ENCODE measurements at regions not wholly inside any gene's neighbourhood (a gene's known extent, or its start where the extent isn't known, plus 50 kb on each side); places are given as distances from the start of the nearest gene placed in this dataset.

DNA sequence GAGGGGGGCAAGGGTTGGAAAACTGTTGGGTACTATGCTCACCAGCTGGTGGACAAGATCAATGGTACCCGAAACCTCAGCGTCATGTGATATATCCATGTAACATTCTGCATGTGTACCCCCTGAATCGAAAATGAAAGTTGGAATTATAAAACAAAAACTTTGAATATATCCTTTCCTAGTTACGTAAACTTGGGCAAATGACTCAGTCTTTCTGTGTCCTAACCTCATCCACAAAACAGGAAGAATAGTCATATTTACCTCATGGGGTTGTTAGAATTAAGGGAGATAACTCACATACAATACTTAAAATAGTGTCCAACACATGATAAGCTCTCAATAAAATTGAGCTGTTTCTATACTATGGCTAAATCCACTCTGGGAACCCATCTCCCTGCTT, 620.1 kb upstream of the KIRREL3 start (continued):
- TF ChIP-seq, protein P1, sequence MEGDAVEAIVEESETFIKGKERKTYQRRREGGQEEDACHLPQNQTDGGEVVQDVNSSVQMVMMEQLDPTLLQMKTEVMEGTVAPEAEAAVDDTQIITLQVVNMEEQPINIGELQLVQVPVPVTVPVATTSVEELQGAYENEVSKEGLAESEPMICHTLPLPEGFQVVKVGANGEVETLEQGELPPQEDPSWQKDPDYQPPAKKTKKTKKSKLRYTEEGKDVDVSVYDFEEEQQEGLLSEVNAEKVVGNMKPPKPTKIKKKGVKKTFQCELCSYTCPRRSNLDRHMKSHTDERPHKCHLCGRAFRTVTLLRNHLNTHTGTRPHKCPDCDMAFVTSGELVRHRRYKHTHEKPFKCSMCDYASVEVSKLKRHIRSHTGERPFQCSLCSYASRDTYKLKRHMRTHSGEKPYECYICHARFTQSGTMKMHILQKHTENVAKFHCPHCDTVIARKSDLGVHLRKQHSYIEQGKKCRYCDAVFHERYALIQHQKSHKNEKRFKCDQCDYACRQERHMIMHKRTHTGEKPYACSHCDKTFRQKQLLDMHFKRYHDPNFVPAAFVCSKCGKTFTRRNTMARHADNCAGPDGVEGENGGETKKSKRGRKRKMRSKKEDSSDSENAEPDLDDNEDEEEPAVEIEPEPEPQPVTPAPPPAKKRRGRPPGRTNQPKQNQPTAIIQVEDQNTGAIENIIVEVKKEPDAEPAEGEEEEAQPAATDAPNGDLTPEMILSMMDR (conservative IDR thresholded peaks at IDR 0.05; ENCODE audit: low read depth in 2 of 2) = no peak
- TF ChIP-seq POLR2AphosphoS5 (IDR thresholded peaks at IDR 0.05; ENCODE audit: low read depth) (no peak), EZH2phosphoT487 (IDR thresholded peaks at IDR 0.05; ENCODE audit: unreplicated experiment) (no peak), EZH2 (IDR thresholded peaks at IDR 0.05; ENCODE audit: low read depth, unreplicated experiment) (no peak), STAT1 (IDR thresholded peaks at IDR 0.05; ENCODE audit: unreplicated experiment) (no peak), CREB1 (CRISPR knock-in tag; IDR thresholded peaks at IDR 0.05; ENCODE audit: low read depth) (no peak), ZNF331 (CRISPR knock-in tag; IDR thresholded peaks at IDR 0.05; ENCODE audit: low read depth) (no peak), ZNF114 (CRISPR knock-in tag; IDR thresholded peaks at IDR 0.05) (no peak), JUNB (IDR thresholded peaks at IDR 0.05; ENCODE audit: unreplicated experiment) (no peak)
- TF ChIP-seq, protein P2, sequence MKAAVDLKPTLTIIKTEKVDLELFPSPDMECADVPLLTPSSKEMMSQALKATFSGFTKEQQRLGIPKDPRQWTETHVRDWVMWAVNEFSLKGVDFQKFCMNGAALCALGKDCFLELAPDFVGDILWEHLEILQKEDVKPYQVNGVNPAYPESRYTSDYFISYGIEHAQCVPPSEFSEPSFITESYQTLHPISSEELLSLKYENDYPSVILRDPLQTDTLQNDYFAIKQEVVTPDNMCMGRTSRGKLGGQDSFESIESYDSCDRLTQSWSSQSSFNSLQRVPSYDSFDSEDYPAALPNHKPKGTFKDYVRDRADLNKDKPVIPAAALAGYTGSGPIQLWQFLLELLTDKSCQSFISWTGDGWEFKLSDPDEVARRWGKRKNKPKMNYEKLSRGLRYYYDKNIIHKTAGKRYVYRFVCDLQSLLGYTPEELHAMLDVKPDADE (IDR thresholded peaks at IDR 0.05) = no peak
- TF ChIP-seq, protein P3, sequence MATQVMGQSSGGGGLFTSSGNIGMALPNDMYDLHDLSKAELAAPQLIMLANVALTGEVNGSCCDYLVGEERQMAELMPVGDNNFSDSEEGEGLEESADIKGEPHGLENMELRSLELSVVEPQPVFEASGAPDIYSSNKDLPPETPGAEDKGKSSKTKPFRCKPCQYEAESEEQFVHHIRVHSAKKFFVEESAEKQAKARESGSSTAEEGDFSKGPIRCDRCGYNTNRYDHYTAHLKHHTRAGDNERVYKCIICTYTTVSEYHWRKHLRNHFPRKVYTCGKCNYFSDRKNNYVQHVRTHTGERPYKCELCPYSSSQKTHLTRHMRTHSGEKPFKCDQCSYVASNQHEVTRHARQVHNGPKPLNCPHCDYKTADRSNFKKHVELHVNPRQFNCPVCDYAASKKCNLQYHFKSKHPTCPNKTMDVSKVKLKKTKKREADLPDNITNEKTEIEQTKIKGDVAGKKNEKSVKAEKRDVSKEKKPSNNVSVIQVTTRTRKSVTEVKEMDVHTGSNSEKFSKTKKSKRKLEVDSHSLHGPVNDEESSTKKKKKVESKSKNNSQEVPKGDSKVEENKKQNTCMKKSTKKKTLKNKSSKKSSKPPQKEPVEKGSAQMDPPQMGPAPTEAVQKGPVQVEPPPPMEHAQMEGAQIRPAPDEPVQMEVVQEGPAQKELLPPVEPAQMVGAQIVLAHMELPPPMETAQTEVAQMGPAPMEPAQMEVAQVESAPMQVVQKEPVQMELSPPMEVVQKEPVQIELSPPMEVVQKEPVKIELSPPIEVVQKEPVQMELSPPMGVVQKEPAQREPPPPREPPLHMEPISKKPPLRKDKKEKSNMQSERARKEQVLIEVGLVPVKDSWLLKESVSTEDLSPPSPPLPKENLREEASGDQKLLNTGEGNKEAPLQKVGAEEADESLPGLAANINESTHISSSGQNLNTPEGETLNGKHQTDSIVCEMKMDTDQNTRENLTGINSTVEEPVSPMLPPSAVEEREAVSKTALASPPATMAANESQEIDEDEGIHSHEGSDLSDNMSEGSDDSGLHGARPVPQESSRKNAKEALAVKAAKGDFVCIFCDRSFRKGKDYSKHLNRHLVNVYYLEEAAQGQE (IDR thresholded peaks at IDR 0.05; ENCODE audit: unreplicated experiment) = no peak

DNA sequence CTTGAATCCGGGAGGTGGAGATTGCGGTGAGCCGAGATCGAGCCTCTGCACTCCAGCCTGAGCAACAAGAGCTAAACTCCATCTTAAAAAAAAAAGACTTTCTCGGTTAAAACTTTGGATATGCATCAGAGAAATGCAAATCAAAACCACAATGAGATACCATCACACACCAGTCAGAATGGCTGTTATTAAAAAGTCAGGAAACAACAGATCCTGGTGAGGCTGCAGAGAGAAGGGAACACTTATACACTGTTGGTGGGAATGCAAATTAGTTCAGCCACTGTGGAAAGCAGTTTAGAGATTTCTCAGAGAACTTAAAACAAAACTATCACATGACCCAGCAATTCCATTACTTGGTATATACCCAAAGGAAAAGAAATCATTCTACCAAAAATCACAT, 619.4 kb upstream of the KIRREL3 start:
- Histone ChIP-seq H2AFZ (peak overlapping the region; percentile 23; the same call in 1 of the 2 replicates), H3K27ac (ENCODE audit: low read depth) (no peak overlapping the region), H3F3A (replicated peaks; ENCODE audit: low read depth) (no peaks in the 10 kb centered on the region), H3K4me1 (ENCODE audit: insufficient read depth) (no peaks in the 10 kb centered on the region), H3K27me3 (ENCODE audit: insufficient read depth) (no peaks in the 10 kb centered on the region), H3K36me3 (ENCODE audit: insufficient read depth) (no peaks in the 10 kb centered on the region), H3K79me2 (replicated peaks; ENCODE audit: insufficient read depth) (no peaks in the 10 kb centered on the region), H3K4me2 (no peak overlapping the region), H3K4me3 (no peak overlapping the region), H4K20me1 (replicated peaks; ENCODE audit: insufficient read depth) (no peaks in the 10 kb centered on the region), H3K9me2 (ENCODE audit: insufficient read depth) (0 out of 2 replicates have a peak, but pooled peaks cover 3% of the 10 kb centered on the region)
- H3K27me3 Mint-ChIP-seq (ENCODE audit: insufficient read depth, low read depth, poor library complexity) = no peaks in the 10 kb centered on the region
- no peak overlapping the region for H3K4me3 Mint-ChIP-seq
- H3K27ac Mint-ChIP-seq = no peak overlapping the region
- ATAC-seq (no peak), DNase-seq (ENCODE audit: low spot score) (no peak)
- no peak for TF ChIP-seq ZNF114 (CRISPR knock-in tag; IDR thresholded peaks at IDR 0.05)
- no peak for TF ChIP-seq EZH2 (IDR thresholded peaks at IDR 0.05; ENCODE audit: low read depth, unreplicated experiment)
- no peaks in the 10 kb centered on the region for H3K9me3 Mint-ChIP-seq
- no peaks in the 10 kb centered on the region; the same call in 2 of the 3 replicates for H3K4me1 Mint-ChIP-seq
- H3K36me3 Mint-ChIP-seq (ENCODE audit: low read depth) = no peaks in the 10 kb centered on the region; the same call in 2 of the 3 replicates

Measured in GM23338 (cell line).